ENCODE measurements at regions not wholly inside any gene's neighbourhood (a gene's known extent, or its start where the extent isn't known, plus 50 kb on each side); places are given as distances from the start of the nearest gene placed in this dataset.

DNA sequence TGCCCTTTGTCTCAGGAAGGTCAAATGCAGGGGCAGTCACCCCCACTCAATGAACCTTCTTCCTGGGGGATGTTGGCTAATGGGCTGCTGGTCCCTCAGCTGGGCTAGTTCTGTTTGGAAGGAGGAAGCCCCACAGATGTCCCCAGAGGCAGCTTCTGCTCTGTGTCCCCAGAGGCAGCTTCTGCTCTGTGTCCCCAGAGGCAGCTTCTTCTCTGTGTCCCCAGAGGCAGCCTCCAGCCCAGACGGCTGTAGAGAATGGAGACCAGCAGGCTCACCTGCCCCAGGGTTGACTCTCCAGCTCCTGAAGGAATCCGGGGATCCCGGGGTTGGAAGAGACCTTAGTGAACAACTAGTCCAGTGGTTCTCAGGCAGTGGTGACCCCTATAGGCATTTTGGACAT is 62.5 kb upstream of the LEP start:
- H3K27ac ChIP-seq, result no peak overlapping the region
- DNase-seq (ENCODE audit: low spot score), result no peak
- ChIA-PET CTCF (no interaction called here), POLR2A (ENCODE audit: low non-redundant PET) (no interaction called here)
- TF ChIP-seq, protein P1, sequence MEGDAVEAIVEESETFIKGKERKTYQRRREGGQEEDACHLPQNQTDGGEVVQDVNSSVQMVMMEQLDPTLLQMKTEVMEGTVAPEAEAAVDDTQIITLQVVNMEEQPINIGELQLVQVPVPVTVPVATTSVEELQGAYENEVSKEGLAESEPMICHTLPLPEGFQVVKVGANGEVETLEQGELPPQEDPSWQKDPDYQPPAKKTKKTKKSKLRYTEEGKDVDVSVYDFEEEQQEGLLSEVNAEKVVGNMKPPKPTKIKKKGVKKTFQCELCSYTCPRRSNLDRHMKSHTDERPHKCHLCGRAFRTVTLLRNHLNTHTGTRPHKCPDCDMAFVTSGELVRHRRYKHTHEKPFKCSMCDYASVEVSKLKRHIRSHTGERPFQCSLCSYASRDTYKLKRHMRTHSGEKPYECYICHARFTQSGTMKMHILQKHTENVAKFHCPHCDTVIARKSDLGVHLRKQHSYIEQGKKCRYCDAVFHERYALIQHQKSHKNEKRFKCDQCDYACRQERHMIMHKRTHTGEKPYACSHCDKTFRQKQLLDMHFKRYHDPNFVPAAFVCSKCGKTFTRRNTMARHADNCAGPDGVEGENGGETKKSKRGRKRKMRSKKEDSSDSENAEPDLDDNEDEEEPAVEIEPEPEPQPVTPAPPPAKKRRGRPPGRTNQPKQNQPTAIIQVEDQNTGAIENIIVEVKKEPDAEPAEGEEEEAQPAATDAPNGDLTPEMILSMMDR (conservative IDR thresholded peaks at IDR 0.05; ENCODE audit: low read depth), result no peak

DNA sequence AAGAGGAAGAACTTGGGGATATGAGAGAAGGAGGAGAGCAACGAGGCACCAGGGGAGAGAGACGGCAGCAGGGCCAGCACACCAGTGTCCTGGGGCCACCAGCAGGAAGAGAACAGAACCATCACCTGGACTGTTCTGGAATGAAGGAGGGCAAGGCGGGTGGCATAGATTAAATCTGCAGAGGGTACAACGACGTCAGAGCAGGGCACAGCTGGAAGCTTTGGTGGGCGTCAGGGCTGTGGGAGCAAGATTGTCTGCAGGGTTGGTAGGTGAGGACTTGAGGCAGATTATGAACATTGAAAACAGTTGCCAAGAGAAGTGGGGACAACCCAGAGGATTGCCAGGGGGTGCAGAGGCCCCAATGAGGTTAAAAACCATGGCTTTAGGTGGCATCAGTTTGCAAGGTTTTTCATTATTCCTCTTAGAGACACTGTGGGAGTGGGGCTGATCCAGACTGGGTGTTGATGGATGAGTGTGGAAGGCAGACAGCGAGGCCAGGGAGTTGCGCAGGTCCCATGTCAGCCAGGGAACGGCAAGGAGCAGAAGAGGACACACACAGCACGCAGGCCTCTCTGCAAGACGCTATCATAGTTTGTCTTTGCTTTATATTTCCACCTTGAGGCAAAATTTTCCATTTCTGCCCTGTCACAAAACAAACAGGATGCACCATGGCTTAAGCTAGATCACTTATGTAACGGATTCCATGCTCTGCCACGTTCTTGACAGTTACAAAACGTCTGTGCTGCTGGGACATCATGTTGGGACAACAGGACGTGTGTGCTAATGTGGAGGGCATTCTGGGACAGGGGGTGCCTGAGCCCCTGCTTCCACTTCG is 52.5 kb upstream of the LEP start:
- H3K27ac ChIP-seq, result no peak overlapping the region
- ChIA-PET POLR2A (ENCODE audit: low non-redundant PET) (no interaction called here), CTCF (interaction anchor here (0.7 kb wide), 1 partner anchor 1093 kb away, joined by 3 read pairs; no protein-coding TSS in a partner anchor)
- TF ChIP-seq, protein P1 (conservative IDR thresholded peaks at IDR 0.05; ENCODE audit: low read depth), result no peak
- no peak for DNase-seq (ENCODE audit: low spot score)

DNA sequence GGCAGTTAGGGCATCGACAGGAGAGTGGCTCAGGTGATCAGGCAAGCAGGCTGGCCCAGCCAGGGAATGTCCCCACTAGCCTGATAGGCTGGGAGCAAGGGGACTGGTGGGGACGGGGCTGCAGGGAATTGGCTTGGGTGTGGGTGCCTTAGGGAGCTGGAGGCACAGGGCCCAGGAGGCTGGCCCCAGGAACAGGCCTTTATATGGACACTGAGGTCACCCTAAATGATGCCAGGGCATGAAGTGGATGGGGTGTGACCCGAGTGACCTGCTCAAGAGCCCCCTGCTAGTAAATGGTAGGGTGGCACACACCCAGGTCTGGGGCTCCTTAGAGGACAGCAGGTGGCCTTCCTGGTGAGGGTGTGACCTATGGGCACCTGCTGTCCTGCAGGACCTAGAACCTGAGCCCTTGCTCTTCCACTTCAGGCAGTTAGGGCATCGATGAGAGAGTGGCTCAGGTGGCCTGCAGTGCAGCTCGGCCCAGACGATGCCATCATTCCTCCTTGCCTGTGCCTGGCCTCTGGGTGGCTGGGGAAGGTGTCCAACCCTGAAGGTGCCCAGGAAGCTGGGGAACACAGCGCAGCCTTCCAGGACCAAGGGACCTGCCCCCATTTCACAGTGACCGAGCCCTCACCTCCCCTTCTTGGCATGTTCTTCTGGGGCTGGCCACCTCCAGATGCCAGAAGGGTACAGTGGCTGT is 51.7 kb upstream of the LEP start:
- DNase-seq (ENCODE audit: low spot score), result no peak
- H3K27ac ChIP-seq, result no peak overlapping the region
- CTCF ChIA-PET, result no interaction called here
- TF ChIP-seq, protein P1 (conservative IDR thresholded peaks at IDR 0.05; ENCODE audit: low read depth), result no peak
- POLR2A ChIA-PET (ENCODE audit: low non-redundant PET), result no interaction called here

DNA sequence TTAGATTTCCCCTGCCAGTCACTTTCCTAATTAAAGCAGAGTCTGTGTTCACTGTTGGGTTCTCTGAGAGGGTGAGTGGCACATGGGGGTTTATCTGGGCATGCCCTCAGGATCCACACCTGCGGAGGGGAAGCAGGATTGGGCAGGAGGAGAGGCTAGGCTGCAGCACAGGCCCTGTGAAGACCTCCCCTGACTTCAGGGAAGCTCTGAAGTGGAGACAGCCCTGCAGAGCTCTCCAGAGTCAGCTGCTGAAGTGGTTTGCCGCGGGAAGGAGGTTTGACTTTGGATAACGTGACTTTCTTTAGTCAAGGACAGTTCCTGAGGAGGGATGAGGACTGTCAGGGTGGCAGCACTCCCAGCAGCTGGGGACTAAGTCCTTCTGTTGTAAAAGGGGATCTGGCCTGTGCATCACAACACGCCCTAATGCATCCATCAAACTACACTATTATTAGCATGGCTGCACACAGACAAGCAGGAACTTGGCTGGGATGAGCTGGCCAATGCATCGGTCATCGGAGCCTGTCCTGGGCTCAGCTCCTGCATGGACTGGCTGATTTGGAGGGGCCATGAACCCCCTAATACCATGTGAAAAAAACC is 50.9 kb upstream of the LEP start:
- TF ChIP-seq, protein P1 (conservative IDR thresholded peaks at IDR 0.05; ENCODE audit: low read depth), result no peak
- no peak overlapping the region for H3K27ac ChIP-seq
- no peak for DNase-seq (ENCODE audit: low spot score)
- POLR2A ChIA-PET (ENCODE audit: low non-redundant PET), result no interaction called here
- CTCF ChIA-PET, result interaction anchor here (2.0 kb wide), 1 partner anchor 19 kb away, joined by 5 read pairs; no protein-coding TSS in a partner anchor

DNA sequence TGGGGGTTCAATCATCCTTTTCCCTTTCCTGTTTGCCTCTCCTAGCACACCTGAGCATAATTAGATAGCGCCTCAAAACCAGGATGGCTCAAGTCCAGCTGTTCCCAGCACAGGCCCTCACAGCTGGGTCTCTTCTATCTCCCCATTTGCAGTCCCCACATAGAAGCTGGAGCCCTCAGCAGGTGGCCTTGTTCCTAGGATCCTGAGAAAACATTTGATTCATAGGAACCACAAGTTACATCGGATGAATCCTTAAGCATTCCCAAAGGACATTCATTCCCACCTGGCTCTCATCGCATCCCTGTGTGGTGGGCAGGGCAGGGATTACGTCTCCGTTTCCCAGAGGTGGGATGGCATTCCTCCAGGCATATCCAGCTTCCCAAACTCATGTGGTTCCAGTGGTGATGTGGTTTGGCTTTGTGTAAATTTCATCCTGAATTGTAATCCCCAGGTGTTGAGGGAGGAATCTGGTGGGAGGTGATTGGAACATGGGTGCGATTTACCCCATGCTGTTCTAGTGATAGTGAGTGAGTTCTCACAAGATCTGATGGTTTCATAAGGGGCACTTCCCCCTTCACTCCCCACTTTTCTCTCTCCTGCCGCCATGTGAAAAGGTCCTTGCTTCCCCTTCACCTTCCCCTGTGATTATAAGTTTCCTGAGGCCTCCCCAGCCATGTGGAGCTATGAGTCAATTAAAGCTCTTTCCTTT is 49.8 kb upstream of the LEP start:
- TF ChIP-seq, protein P1 (conservative IDR thresholded peaks at IDR 0.05; ENCODE audit: low read depth), result no peak
- POLR2A ChIA-PET (ENCODE audit: low non-redundant PET), result no interaction called here
- H3K27ac ChIP-seq, result no peak overlapping the region
- CTCF ChIA-PET, result interaction anchor here (2.0 kb wide), 1 partner anchor 18 kb away, joined by 5 read pairs; no protein-coding TSS in a partner anchor
- DNase-seq (ENCODE audit: low spot score), result no peak

Measured in RWPE1 (cell line).